ENCODE measurements at regions not wholly inside any gene's neighbourhood (a gene's known extent, or its start where the extent isn't known, plus 50 kb on each side); places are given as distances from the start of the nearest gene placed in this dataset.

DNA sequence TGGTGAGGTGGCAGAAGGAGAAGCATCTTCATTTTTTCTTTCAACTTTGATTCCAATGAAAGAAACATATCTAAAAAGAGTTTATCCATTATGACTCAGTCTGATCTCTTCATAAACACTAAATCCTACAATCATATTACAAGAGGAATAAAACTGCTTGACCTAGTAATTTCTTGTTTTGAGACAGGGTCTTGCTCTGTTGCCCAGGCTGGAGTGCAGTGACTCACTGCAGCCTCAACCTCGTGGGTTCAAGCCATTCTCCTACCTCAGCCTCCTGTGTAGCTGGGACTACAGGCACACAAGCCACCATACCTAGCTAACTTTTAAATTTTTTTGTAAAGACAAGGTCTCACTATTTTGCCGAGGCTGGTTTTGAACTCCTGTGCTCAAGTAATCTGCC, 147.2 kb downstream of the NDUFA12 start:
- no peak overlapping the region for H3K4me3 ChIP-seq (ENCODE audit: low read depth, low read length)
- no peaks in the 10 kb centered on the region for H3K4me1 ChIP-seq (ENCODE audit: control insufficient read depth, insufficient read depth, low read length, unreplicated experiment)
- H3K36me3 ChIP-seq (ENCODE audit: insufficient read depth, low read length), result no peaks in the 10 kb centered on the region
- H2AFZ ChIP-seq (ENCODE audit: low read length, unreplicated experiment), result no peak overlapping the region
- H3K79me2 ChIP-seq (ENCODE audit: control insufficient read depth, insufficient read depth, low read length, unreplicated experiment), result no peaks in the 10 kb centered on the region
- peaks cover 72% of the 10 kb centered on the region for H3K27me3 ChIP-seq (ENCODE audit: insufficient read depth, low read length)
- no peak overlapping the region for H3K27ac ChIP-seq (ENCODE audit: low read depth, low read length)

DNA sequence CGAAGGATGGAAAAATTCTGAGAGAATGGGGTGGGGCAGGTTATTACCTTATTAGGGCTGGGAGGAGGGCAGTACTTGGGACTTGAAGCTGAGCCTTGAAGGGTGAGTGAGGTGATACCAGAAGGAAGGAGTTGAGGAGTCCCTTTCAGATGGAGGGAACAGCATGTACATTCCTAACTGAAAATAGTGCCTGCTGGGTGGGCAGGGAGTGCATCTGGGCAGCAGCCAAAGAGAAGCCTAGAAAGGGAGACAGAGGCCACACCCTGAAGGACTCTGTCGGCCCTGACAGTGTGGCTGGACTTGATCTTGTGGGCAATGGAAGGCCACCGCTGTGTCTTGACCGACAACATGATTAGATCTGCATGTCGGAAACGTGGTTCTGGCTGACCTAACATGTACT, 147.6 kb downstream of the NDUFA12 start:
- H3K79me2 ChIP-seq (ENCODE audit: control insufficient read depth, insufficient read depth, low read length, unreplicated experiment), result no peaks in the 10 kb centered on the region
- no peaks in the 10 kb centered on the region for H3K4me1 ChIP-seq (ENCODE audit: control insufficient read depth, insufficient read depth, low read length, unreplicated experiment)
- H3K36me3 ChIP-seq (ENCODE audit: insufficient read depth, low read length), result no peaks in the 10 kb centered on the region
- no peak overlapping the region for H3K4me3 ChIP-seq (ENCODE audit: low read depth, low read length)
- no peak overlapping the region for H2AFZ ChIP-seq (ENCODE audit: low read length, unreplicated experiment)
- H3K27ac ChIP-seq (ENCODE audit: low read depth, low read length), result no peak overlapping the region
- peaks cover 73% of the 10 kb centered on the region for H3K27me3 ChIP-seq (ENCODE audit: insufficient read depth, low read length)

DNA sequence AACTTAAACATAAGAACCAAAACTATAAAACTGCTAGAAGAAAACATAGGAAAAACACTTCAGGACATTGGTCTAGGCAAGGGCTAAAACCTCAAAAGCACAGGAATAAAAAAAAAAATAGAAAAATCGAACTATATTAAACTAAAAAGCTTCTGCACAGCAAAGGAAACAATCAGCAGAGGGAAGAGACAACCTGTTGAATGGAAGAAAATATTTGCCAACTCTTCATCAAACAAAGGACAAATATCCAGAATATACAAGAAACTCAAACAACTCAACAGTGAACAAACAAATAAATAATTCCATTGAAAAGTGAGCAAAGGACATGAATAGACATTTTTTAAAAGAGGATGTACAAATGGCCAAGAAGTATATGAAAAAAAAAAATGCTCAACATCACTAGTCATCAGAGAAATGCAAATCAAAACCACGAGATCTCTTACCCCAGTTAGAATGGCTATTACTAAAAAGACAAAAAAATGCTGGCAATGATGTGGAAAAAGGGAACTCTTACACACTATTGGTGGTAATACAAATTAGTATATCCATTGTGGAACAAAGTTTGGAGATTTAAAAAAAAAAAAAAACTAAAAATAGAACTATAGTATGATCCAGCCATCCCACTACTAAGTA, 152.0 kb downstream of the NDUFA12 start:
- H3K4me3 ChIP-seq (ENCODE audit: low read depth, low read length), result no peak overlapping the region
- H3K36me3 ChIP-seq (ENCODE audit: insufficient read depth, low read length), result no peaks in the 10 kb centered on the region
- H2AFZ ChIP-seq (ENCODE audit: low read length, unreplicated experiment), result no peak overlapping the region
- peaks cover 68% of the 10 kb centered on the region for H3K27me3 ChIP-seq (ENCODE audit: insufficient read depth, low read length)
- no peaks in the 10 kb centered on the region for H3K4me1 ChIP-seq (ENCODE audit: control insufficient read depth, insufficient read depth, low read length, unreplicated experiment)
- no peak overlapping the region for H3K27ac ChIP-seq (ENCODE audit: low read depth, low read length)
- H3K79me2 ChIP-seq (ENCODE audit: control insufficient read depth, insufficient read depth, low read length, unreplicated experiment), result no peaks in the 10 kb centered on the region

DNA sequence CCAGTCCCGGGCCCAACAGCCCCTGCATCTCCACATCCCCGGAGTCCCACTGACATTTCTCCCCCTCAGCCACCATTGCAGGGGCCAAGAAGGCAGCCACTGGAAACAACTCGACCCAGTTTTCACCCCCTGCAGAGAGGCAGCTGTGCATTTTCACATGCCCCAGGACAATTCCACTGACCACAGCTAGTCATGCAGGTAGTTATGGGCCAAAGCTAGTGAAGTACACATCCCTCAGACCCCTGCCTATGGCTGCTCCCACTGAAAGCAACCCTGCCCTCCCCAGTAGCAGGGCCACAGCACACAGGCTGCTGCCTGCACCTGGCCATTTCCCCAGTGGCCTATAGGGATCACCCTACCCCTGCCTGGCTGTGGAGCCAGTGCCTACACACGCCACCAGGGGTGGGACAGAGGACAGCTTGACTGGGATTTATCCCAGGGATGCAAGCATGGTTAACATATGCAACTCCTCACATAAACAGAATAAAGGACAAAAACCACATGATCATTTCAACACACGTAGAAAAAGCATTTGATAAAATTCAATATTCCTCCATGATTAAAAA, 154.0 kb downstream of the NDUFA12 start:
- no peaks in the 10 kb centered on the region for H3K4me1 ChIP-seq (ENCODE audit: control insufficient read depth, insufficient read depth, low read length, unreplicated experiment)
- no peak overlapping the region for H3K4me3 ChIP-seq (ENCODE audit: low read depth, low read length)
- H3K27me3 ChIP-seq (ENCODE audit: insufficient read depth, low read length), result peaks cover 74% of the 10 kb centered on the region
- H2AFZ ChIP-seq (ENCODE audit: low read length, unreplicated experiment), result no peak overlapping the region
- H3K36me3 ChIP-seq (ENCODE audit: insufficient read depth, low read length), result no peaks in the 10 kb centered on the region
- H3K79me2 ChIP-seq (ENCODE audit: control insufficient read depth, insufficient read depth, low read length, unreplicated experiment), result no peaks in the 10 kb centered on the region
- H3K27ac ChIP-seq (ENCODE audit: low read depth, low read length), result no peak overlapping the region

DNA sequence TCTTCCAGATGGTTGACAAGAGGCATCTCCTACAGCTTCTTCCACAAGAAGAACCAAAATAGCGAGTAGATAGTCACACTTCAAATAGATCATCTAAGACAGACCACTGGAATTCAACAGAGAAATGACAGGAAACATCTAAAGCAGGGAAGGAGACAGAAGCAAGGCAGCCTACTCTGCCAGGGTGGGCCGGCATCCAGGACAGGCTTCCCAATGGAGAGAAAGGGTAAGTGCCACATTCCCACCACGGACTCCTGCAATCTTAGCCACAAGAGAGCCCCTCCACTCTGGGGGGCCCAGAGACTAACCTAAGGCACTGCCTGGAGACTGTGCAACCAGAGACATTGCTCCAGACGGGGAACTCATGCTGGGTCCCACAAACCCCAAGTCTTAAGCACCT, 154.5 kb downstream of the NDUFA12 start:
- Histone ChIP-seq H3K27ac (ENCODE audit: low read depth, low read length) (no peak overlapping the region), H3K4me1 (ENCODE audit: control insufficient read depth, insufficient read depth, low read length, unreplicated experiment) (no peaks in the 10 kb centered on the region), H3K79me2 (ENCODE audit: control insufficient read depth, insufficient read depth, low read length, unreplicated experiment) (no peaks in the 10 kb centered on the region), H3K4me3 (ENCODE audit: low read depth, low read length) (no peak overlapping the region), H3K36me3 (ENCODE audit: insufficient read depth, low read length) (no peaks in the 10 kb centered on the region), H3K27me3 (ENCODE audit: insufficient read depth, low read length) (peaks cover 77% of the 10 kb centered on the region), H2AFZ (ENCODE audit: low read length, unreplicated experiment) (no peak overlapping the region)

DNA sequence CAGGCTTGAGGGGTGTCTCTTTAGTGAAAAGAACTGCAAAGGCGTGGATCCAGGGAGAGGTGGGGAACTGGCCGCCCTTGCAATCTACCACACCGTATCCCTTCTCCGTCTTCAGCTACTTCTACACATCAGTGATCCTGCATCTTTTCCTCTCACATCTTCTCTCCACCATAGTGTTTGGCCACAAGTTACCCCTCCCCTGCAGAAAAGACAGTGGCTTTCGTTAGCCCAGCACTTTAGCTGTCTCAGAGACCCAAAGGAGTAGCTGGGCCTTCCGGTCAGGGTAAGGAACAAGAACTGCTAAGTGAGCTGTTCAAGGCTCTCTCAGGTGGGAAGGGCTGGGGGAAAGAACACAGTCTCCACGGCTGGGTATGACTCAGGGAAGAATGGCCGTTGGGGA, 158.4 kb downstream of the NDUFA12 start:
- no peak overlapping the region for H3K27ac ChIP-seq (ENCODE audit: low read depth, low read length)
- no peaks in the 10 kb centered on the region for H3K79me2 ChIP-seq (ENCODE audit: control insufficient read depth, insufficient read depth, low read length, unreplicated experiment)

DNA sequence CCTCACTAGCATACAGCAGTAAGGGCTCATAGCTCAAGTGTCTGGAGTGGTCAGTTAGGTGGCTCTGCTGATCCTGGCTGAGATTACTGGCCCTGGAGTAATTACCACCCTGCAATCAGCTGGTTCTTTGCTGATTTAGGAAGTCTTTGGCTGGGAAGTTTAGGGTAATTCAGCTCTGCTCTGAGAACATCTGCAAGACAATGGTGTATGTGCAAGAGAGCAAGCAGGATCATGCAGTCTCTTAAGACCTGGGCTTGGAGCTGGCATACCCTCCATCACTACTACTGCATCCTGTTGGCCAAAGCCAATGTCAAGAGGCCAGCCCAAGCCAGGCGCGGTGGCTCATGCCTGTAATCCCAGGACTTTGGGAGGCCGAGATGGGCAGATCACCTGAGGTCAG, 159.0 kb downstream of the NDUFA12 start:
- Histone ChIP-seq H2AFZ (ENCODE audit: low read length, unreplicated experiment) (no peak overlapping the region), H3K27ac (ENCODE audit: low read depth, low read length) (no peak overlapping the region), H3K4me1 (ENCODE audit: control insufficient read depth, insufficient read depth, low read length, unreplicated experiment) (no peaks in the 10 kb centered on the region), H3K27me3 (ENCODE audit: insufficient read depth, low read length) (peaks cover 61% of the 10 kb centered on the region), H3K79me2 (ENCODE audit: control insufficient read depth, insufficient read depth, low read length, unreplicated experiment) (no peaks in the 10 kb centered on the region), H3K4me3 (ENCODE audit: low read depth, low read length) (no peak overlapping the region), H3K36me3 (ENCODE audit: insufficient read depth, low read length) (no peaks in the 10 kb centered on the region)

More for the DNA sequence above, 158.4 kb downstream of the NDUFA12 start:
- H3K27me3 ChIP-seq (ENCODE audit: insufficient read depth, low read length), result peaks cover 64% of the 10 kb centered on the region
- no peak overlapping the region for H2AFZ ChIP-seq (ENCODE audit: low read length, unreplicated experiment)
- no peaks in the 10 kb centered on the region for H3K4me1 ChIP-seq (ENCODE audit: control insufficient read depth, insufficient read depth, low read length, unreplicated experiment)
- H3K36me3 ChIP-seq (ENCODE audit: insufficient read depth, low read length), result no peaks in the 10 kb centered on the region
- H3K4me3 ChIP-seq (ENCODE audit: low read depth, low read length), result no peak overlapping the region

DNA sequence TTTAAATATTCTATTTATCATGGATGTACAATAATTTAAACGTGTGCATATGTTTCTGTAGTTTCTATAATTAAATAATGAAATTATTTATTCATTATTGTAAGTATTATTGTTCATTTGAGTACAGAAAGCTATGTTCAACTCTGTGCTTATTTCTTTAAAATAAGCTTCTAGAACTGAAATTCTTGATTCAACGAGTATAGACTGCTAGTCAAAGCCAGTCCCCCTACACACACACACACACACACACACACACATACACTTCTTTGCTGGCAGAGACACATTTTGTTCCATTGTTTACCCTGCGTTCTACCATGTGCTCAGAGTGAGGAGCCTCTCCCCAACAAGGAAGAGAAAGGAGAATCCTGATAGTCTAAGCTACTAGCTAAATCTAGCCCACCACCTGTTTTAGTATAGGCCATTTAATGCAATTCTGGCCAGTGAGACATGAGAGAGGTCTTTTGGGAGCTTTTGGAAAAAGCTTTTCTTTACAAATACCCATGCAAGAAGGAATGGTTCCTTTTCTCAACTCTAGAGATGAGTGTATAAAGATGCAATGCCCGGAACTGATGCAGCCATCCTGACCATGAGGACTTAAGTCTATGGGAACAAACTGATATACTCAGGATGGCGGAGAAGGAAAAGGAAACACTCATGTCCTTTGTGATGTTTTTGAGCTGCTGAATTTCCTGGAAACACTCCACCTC, 161.4 kb downstream of the NDUFA12 start:
- H3K27me3 ChIP-seq (ENCODE audit: insufficient read depth, low read length), result peaks cover 48% of the 10 kb centered on the region
- H3K4me3 ChIP-seq (ENCODE audit: low read depth, low read length), result no peak overlapping the region
- no peaks in the 10 kb centered on the region for H3K36me3 ChIP-seq (ENCODE audit: insufficient read depth, low read length)
- H3K4me1 ChIP-seq (ENCODE audit: control insufficient read depth, insufficient read depth, low read length, unreplicated experiment), result peaks cover under 1% of the 10 kb centered on the region
- no peak overlapping the region for H2AFZ ChIP-seq (ENCODE audit: low read length, unreplicated experiment)
- no peaks in the 10 kb centered on the region for H3K79me2 ChIP-seq (ENCODE audit: control insufficient read depth, insufficient read depth, low read length, unreplicated experiment)
- no peak overlapping the region for H3K27ac ChIP-seq (ENCODE audit: low read depth, low read length)

DNA sequence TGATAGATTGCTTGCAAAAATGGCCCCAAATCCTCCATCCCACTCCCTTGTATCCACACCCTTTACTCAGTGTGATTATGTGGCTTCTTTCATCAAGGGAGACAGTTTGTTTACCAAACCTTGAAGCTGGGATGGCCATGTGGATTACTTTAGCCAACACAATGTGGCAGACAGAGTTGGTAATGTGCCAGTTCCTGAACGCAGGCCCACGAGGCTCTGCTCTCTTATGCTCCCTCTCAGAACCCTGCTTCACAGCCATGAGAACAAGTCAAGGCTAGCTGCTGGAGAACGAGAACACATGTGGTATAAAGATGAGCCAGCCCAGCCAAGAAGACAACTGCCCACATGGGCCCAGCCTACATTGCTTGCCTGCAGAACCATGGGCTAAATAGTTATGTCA, 162.3 kb downstream of the NDUFA12 start:
- Histone ChIP-seq H3K79me2 (ENCODE audit: control insufficient read depth, insufficient read depth, low read length, unreplicated experiment) (no peaks in the 10 kb centered on the region), H3K4me1 (ENCODE audit: control insufficient read depth, insufficient read depth, low read length, unreplicated experiment) (peaks cover 7% of the 10 kb centered on the region), H3K27me3 (ENCODE audit: insufficient read depth, low read length) (peaks cover 41% of the 10 kb centered on the region), H3K36me3 (ENCODE audit: insufficient read depth, low read length) (no peaks in the 10 kb centered on the region), H3K27ac (ENCODE audit: low read depth, low read length) (no peak overlapping the region), H3K4me3 (ENCODE audit: low read depth, low read length) (no peak overlapping the region), H2AFZ (ENCODE audit: low read length, unreplicated experiment) (no peak overlapping the region)

DNA sequence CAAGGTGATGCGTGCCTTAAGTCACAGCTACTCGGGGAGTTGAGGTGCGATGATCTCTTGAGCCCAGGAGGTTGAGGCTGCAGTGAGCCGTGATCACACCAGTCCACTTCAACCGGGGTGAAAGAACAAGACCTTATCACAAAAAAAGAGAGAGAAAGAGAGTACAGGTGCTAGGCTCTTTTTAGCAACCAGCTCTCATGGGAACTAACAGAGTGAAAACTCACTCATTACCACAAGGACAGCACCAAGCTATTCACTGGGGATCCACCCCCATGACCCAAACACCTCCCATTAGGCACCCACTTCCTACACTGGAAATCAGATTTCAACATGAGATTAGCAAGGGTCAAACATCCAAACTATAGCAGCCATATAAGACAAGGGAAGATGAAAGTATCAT, 164.2 kb downstream of the NDUFA12 start:
- no peak overlapping the region for H3K27ac ChIP-seq (ENCODE audit: low read depth, low read length)
- H2AFZ ChIP-seq (ENCODE audit: low read length, unreplicated experiment), result no peak overlapping the region
- no peak overlapping the region for H3K4me3 ChIP-seq (ENCODE audit: low read depth, low read length)
- no peaks in the 10 kb centered on the region for H3K36me3 ChIP-seq (ENCODE audit: insufficient read depth, low read length)
- peaks cover 7% of the 10 kb centered on the region for H3K4me1 ChIP-seq (ENCODE audit: control insufficient read depth, insufficient read depth, low read length, unreplicated experiment)
- no peaks in the 10 kb centered on the region for H3K79me2 ChIP-seq (ENCODE audit: control insufficient read depth, insufficient read depth, low read length, unreplicated experiment)
- H3K27me3 ChIP-seq (ENCODE audit: insufficient read depth, low read length), result peaks cover 26% of the 10 kb centered on the region
